HL-60 (cell line): ENCODE measurements at regions not wholly inside any gene's neighbourhood (a gene's known extent, or its start where the extent isn't known, plus 50 kb on each side); places are given as distances from the start of the nearest gene placed in this dataset.

Source experiments
- CTCF ChIP-seq: IDR thresholded peaks from one replicate; pipeline ENCODE4 v1.5.1; 2011; ENCODE audit warnings: low read length, control low read depth, inconsistent platforms; ENCODE audit not compliant: insufficient read depth
- GABPA ChIP-seq: IDR thresholded peaks from 2 replicates; pipeline ENCODE4 v1.6.1; 2012; ENCODE audit warnings: low read depth
- REST ChIP-seq: IDR thresholded peaks from 2 replicates; pipeline ENCODE4 v1.6.1; 2012; ENCODE audit warnings: low read depth; ENCODE audit not compliant: insufficient replicate concordance
- SPI1 ChIP-seq: IDR thresholded peaks from 2 replicates; pipeline ENCODE4 v1.6.1; 2012; ENCODE audit warnings: low read depth, mild to moderate bottlenecking, borderline replicate concordance

GRCh38 chr3:144995856-144996255, 1024.2 kb downstream of the DIPK2A start:
- TF ChIP-seq GABPA (no peak), CTCF (no peak), REST (no peak), SPI1 (no peak)
